GM23338 (cell line): ENCODE measurements at regions not wholly inside any gene's neighbourhood (a gene's known extent, or its start where the extent isn't known, plus 50 kb on each side); places are given as distances from the start of the nearest gene placed in this dataset.

Experiments
- ATAC-seq: fragments of 200-7000 bp; cut with Tn5 transposase; 3 replicates; pipeline ENCODE4 v1.9.1; 2020
- DNase-seq: peaks from one replicate; pipeline ENCODE4 v3.0.0-alpha.2; 2015; ENCODE audit warnings: low spot score
- H2AFZ ChIP-seq: fragments of 200-600 bp; sonication (generic); 2 replicates; pipeline ENCODE4 v1.8.0; 2016; ENCODE audit warnings: antibody characterized with exemption, mild to moderate bottlenecking, moderate library complexity
- H3F3A ChIP-seq: fragments of 200-600 bp; sonication (generic); replicated peaks from 2 replicates; pipeline ENCODE4 v1.8.0; 2017; ENCODE audit warnings: antibody characterized with exemption, mixed run types, low read depth
- H3K27ac ChIP-seq: fragments of 200-600 bp; sonication (generic); 2 replicates; pipeline ENCODE4 v1.6.1; 2016; ENCODE audit warnings: low read depth
- H3K27me3 ChIP-seq: fragments of 200-600 bp; sonication (generic); 2 replicates; pipeline ENCODE4 v1.8.0; 2016; ENCODE audit warnings: mild to moderate bottlenecking, mixed run types, moderate library complexity; ENCODE audit not compliant: insufficient read depth
- H3K36me3 ChIP-seq: fragments of 200-600 bp; sonication (generic); 2 replicates; pipeline ENCODE4 v1.8.0; 2016; ENCODE audit warnings: mild to moderate bottlenecking; ENCODE audit not compliant: insufficient read depth
- H3K4me1 ChIP-seq: fragments of 200-600 bp; sonication (generic); 2 replicates; pipeline ENCODE4 v1.8.0; 2016; ENCODE audit warnings: mild to moderate bottlenecking, moderate library complexity; ENCODE audit not compliant: insufficient read depth
- H3K4me2 ChIP-seq: fragments of 200-600 bp; sonication (generic); 2 replicates; pipeline ENCODE4 v1.7.1; 2017; ENCODE audit warnings: mixed run types
- H3K4me3 ChIP-seq: fragments of 200-600 bp; sonication (generic); 2 replicates; pipeline ENCODE4 v1.6.1; 2016; ENCODE audit warnings: mixed run types
- H3K79me2 ChIP-seq: fragments of 200-600 bp; sonication (generic); replicated peaks from 2 replicates; pipeline ENCODE4 v1.8.0; 2017; ENCODE audit warnings: mild to moderate bottlenecking; ENCODE audit not compliant: insufficient read depth
- H3K9me2 ChIP-seq: fragments of 200-600 bp; sonication (generic); 2 replicates; pipeline ENCODE4 v1.8.0; 2017; ENCODE audit not compliant: insufficient read depth
- H4K20me1 ChIP-seq: fragments of 200-600 bp; sonication (generic); replicated peaks from 2 replicates; pipeline ENCODE4 v1.8.0; 2017; ENCODE audit warnings: mild to moderate bottlenecking; ENCODE audit not compliant: insufficient read depth
- H3K27ac Mint-ChIP-seq: 2 replicates; pipeline ENCODE4 v1.8.0; 2020; ENCODE audit warnings: inconsistent platforms, mild to moderate bottlenecking, moderate library complexity, mixed read lengths
- H3K27me3 Mint-ChIP-seq: 3 replicates; pipeline ENCODE4 v1.8.0; 2022; ENCODE audit warnings: low read depth, mild to moderate bottlenecking, moderate library complexity, mixed read lengths, inconsistent platforms; ENCODE audit not compliant: insufficient read depth, poor library complexity
- H3K36me3 Mint-ChIP-seq: 3 replicates; pipeline ENCODE4 v1.8.0; 2021; ENCODE audit warnings: low read depth, mild to moderate bottlenecking, inconsistent platforms, moderate library complexity, mixed read lengths
- H3K4me1 Mint-ChIP-seq: 3 replicates; pipeline ENCODE4 v1.8.0; 2020; ENCODE audit warnings: mild to moderate bottlenecking, inconsistent platforms, mixed read lengths
- H3K4me3 Mint-ChIP-seq: 3 replicates; pipeline ENCODE4 v1.8.0; 2021; ENCODE audit warnings: moderate library complexity, mild to moderate bottlenecking, inconsistent platforms, mixed read lengths
- H3K9me3 Mint-ChIP-seq: 3 replicates; pipeline ENCODE4 v1.8.0; 2020; ENCODE audit warnings: moderate library complexity, mild to moderate bottlenecking, inconsistent platforms, mixed read lengths
- CREB1 ChIP-seq: fragments of 250-450 bp; sonication (Bioruptor Pico); IDR thresholded peaks from 2 replicates; pipeline ENCODE4 v1.5.0; 2020; ENCODE audit warnings: low read depth, mild to moderate bottlenecking, moderate library complexity
- EZH2 ChIP-seq: fragments of 200-600 bp; sonication (generic); IDR thresholded peaks from one replicate; pipeline ENCODE4 v1.8.0; 2017; ENCODE audit warnings: antibody characterized with exemption, mild to moderate bottlenecking, low read depth; ENCODE audit not compliant: unreplicated experiment
- EZH2phosphoT487 ChIP-seq: fragments of 200-600 bp; sonication (generic); IDR thresholded peaks from one replicate; pipeline ENCODE4 v1.8.1; 2018; ENCODE audit warnings: antibody characterized with exemption; ENCODE audit not compliant: unreplicated experiment
- JUNB ChIP-seq: IDR thresholded peaks from one replicate; pipeline ENCODE4 v1.6.1; 2016; ENCODE audit warnings: antibody characterized with exemption; ENCODE audit not compliant: unreplicated experiment
- NANOG ChIP-seq: IDR thresholded peaks from 2 replicates; pipeline ENCODE4 v1.6.1; 2016; ENCODE audit warnings: antibody characterized with exemption, borderline replicate concordance
- POLR2AphosphoS5 ChIP-seq: IDR thresholded peaks from 2 replicates; pipeline ENCODE4 v1.6.1; 2016; ENCODE audit warnings: antibody characterized with exemption, low read depth
- STAT1 ChIP-seq: IDR thresholded peaks from one replicate; pipeline ENCODE4 v1.6.1; 2016; ENCODE audit warnings: antibody characterized with exemption; ENCODE audit not compliant: unreplicated experiment
- ZNF114 ChIP-seq: fragments of 250-450 bp; sonication (Bioruptor Pico); IDR thresholded peaks from 2 replicates; pipeline ENCODE4 v1.5.0; 2020; ENCODE audit warnings: mild to moderate bottlenecking, moderate library complexity
- ZNF331 ChIP-seq: fragments of 250-450 bp; sonication (Bioruptor Pico); IDR thresholded peaks from 2 replicates; pipeline ENCODE4 v1.5.0; 2020; ENCODE audit warnings: low read depth, mild to moderate bottlenecking, moderate library complexity
- TF ChIP-seq, protein P1 (sequence below): IDR thresholded peaks from one replicate; pipeline ENCODE4 v1.6.1; 2018; ENCODE audit warnings: antibody characterized with exemption; ENCODE audit not compliant: unreplicated experiment
- TF ChIP-seq, protein P2 (sequence below): fragments of 250-450 bp; sonication (Bioruptor Pico); IDR thresholded peaks from 2 replicates; pipeline ENCODE4 v1.5.0; 2020; ENCODE audit warnings: mild to moderate bottlenecking, moderate library complexity
- TF ChIP-seq, protein P3 (sequence below), 2 experiments: fragments of 200-600 bp in 1 of 2; sonication (generic) in 1 of 2; conservative IDR thresholded peaks; 2 replicates each; pipeline versions ENCODE4 v1.5.1 to v1.6.1; 2016 to 2017; ENCODE audit warnings: antibody characterized with exemption in 2 of 2, low read depth in 2 of 2, mild to moderate bottlenecking in 2 of 2, moderate library complexity in 1 of 2
- TF ChIP-seq, protein P4 (sequence below): IDR thresholded peaks from 2 replicates; pipeline ENCODE4 v1.6.1; 2016; ENCODE audit warnings: antibody characterized with exemption

- ATAC-seq, result no peak
- Mint-ChIP-seq H3K27ac (no peak overlapping the region), H3K4me3 (no peak overlapping the region), H3K27me3 (no peaks in the 10 kb centered on the region), H3K9me3 (peaks cover 18% of the 10 kb centered on the region), H3K36me3 (no peaks in the 10 kb centered on the region), H3K4me1 (peaks cover 15% of the 10 kb centered on the region; the same call in 2 of the 3 replicates)
- H3K4me3 ChIP-seq, result no peak overlapping the region
- H3K9me2 ChIP-seq, result no peaks in the 10 kb centered on the region
- no peaks in the 10 kb centered on the region for H3K36me3 ChIP-seq
- TF ChIP-seq ZNF331 (CRISPR knock-in tag) (no peak), JUNB (no peak), EZH2 (no peak), NANOG (no peak), STAT1 (no peak), ZNF114 (CRISPR knock-in tag) (no peak), CREB1 (CRISPR knock-in tag) (no peak), EZH2phosphoT487 (no peak), POLR2AphosphoS5 (no peak)
- TF ChIP-seq, protein P1, sequence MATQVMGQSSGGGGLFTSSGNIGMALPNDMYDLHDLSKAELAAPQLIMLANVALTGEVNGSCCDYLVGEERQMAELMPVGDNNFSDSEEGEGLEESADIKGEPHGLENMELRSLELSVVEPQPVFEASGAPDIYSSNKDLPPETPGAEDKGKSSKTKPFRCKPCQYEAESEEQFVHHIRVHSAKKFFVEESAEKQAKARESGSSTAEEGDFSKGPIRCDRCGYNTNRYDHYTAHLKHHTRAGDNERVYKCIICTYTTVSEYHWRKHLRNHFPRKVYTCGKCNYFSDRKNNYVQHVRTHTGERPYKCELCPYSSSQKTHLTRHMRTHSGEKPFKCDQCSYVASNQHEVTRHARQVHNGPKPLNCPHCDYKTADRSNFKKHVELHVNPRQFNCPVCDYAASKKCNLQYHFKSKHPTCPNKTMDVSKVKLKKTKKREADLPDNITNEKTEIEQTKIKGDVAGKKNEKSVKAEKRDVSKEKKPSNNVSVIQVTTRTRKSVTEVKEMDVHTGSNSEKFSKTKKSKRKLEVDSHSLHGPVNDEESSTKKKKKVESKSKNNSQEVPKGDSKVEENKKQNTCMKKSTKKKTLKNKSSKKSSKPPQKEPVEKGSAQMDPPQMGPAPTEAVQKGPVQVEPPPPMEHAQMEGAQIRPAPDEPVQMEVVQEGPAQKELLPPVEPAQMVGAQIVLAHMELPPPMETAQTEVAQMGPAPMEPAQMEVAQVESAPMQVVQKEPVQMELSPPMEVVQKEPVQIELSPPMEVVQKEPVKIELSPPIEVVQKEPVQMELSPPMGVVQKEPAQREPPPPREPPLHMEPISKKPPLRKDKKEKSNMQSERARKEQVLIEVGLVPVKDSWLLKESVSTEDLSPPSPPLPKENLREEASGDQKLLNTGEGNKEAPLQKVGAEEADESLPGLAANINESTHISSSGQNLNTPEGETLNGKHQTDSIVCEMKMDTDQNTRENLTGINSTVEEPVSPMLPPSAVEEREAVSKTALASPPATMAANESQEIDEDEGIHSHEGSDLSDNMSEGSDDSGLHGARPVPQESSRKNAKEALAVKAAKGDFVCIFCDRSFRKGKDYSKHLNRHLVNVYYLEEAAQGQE, result no peak
- TF ChIP-seq, protein P2, sequence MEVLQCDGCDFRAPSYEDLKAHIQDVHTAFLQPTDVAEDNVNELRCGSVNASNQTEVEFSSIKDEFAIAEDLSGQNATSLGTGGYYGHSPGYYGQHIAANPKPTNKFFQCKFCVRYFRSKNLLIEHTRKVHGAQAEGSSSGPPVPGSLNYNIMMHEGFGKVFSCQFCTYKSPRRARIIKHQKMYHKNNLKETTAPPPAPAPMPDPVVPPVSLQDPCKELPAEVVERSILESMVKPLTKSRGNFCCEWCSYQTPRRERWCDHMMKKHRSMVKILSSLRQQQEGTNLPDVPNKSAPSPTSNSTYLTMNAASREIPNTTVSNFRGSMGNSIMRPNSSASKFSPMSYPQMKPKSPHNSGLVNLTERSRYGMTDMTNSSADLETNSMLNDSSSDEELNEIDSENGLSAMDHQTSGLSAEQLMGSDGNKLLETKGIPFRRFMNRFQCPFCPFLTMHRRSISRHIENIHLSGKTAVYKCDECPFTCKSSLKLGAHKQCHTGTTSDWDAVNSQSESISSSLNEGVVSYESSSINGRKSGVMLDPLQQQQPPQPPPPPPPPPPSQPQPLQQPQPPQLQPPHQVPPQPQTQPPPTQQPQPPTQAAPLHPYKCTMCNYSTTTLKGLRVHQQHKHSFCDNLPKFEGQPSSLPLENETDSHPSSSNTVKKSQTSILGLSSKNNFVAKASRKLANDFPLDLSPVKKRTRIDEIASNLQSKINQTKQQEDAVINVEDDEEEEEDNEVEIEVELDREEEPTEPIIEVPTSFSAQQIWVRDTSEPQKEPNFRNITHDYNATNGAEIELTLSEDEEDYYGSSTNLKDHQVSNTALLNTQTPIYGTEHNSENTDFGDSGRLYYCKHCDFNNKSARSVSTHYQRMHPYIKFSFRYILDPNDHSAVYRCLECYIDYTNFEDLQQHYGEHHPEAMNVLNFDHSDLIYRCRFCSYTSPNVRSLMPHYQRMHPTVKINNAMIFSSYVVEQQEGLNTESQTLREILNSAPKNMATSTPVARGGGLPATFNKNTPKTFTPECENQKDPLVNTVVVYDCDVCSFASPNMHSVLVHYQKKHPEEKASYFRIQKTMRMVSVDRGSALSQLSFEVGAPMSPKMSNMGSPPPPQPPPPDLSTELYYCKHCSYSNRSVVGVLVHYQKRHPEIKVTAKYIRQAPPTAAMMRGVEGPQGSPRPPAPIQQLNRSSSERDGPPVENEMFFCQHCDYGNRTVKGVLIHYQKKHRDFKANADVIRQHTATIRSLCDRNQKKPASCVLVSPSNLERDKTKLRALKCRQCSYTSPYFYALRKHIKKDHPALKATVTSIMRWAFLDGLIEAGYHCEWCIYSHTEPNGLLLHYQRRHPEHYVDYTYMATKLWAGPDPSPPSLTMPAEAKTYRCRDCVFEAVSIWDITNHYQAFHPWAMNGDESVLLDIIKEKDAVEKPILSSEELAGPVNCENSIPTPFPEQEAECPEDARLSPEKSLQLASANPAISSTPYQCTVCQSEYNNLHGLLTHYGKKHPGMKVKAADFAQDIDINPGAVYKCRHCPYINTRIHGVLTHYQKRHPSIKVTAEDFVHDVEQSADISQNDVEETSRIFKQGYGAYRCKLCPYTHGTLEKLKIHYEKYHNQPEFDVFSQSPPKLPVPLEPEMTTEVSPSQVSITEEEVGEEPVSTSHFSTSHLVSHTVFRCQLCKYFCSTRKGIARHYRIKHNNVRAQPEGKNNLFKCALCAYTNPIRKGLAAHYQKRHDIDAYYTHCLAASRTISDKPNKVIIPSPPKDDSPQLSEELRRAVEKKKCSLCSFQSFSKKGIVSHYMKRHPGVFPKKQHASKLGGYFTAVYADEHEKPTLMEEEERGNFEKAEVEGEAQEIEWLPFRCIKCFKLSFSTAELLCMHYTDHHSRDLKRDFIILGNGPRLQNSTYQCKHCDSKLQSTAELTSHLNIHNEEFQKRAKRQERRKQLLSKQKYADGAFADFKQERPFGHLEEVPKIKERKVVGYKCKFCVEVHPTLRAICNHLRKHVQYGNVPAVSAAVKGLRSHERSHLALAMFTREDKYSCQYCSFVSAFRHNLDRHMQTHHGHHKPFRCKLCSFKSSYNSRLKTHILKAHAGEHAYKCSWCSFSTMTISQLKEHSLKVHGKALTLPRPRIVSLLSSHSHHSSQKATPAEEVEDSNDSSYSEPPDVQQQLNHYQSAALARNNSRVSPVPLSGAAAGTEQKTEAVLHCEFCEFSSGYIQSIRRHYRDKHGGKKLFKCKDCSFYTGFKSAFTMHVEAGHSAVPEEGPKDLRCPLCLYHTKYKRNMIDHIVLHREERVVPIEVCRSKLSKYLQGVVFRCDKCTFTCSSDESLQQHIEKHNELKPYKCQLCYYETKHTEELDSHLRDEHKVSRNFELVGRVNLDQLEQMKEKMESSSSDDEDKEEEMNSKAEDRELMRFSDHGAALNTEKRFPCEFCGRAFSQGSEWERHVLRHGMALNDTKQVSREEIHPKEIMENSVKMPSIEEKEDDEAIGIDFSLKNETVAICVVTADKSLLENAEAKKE (CRISPR knock-in tag), result no peak
- TF ChIP-seq, protein P3, sequence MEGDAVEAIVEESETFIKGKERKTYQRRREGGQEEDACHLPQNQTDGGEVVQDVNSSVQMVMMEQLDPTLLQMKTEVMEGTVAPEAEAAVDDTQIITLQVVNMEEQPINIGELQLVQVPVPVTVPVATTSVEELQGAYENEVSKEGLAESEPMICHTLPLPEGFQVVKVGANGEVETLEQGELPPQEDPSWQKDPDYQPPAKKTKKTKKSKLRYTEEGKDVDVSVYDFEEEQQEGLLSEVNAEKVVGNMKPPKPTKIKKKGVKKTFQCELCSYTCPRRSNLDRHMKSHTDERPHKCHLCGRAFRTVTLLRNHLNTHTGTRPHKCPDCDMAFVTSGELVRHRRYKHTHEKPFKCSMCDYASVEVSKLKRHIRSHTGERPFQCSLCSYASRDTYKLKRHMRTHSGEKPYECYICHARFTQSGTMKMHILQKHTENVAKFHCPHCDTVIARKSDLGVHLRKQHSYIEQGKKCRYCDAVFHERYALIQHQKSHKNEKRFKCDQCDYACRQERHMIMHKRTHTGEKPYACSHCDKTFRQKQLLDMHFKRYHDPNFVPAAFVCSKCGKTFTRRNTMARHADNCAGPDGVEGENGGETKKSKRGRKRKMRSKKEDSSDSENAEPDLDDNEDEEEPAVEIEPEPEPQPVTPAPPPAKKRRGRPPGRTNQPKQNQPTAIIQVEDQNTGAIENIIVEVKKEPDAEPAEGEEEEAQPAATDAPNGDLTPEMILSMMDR (conservative IDR thresholded peaks at IDR 0.05; ENCODE audit: low read depth in 2 of 2), result no peak
- TF ChIP-seq, protein P4, sequence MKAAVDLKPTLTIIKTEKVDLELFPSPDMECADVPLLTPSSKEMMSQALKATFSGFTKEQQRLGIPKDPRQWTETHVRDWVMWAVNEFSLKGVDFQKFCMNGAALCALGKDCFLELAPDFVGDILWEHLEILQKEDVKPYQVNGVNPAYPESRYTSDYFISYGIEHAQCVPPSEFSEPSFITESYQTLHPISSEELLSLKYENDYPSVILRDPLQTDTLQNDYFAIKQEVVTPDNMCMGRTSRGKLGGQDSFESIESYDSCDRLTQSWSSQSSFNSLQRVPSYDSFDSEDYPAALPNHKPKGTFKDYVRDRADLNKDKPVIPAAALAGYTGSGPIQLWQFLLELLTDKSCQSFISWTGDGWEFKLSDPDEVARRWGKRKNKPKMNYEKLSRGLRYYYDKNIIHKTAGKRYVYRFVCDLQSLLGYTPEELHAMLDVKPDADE, result no peak
- H3K27me3 ChIP-seq, result no peaks in the 10 kb centered on the region
- no peak overlapping the region for H3K4me2 ChIP-seq
- no peak overlapping the region for H3K27ac ChIP-seq
- no peak overlapping the region for H2AFZ ChIP-seq
- no peak for DNase-seq
- H4K20me1 ChIP-seq, result no peaks in the 10 kb centered on the region
- no peaks in the 10 kb centered on the region for H3K79me2 ChIP-seq
- H3K4me1 ChIP-seq, result peaks cover 6% of the 10 kb centered on the region
- no peaks in the 10 kb centered on the region for H3F3A ChIP-seq
Observed at GRCh38 chr6:165117121-165117520, 192.3 kb downstream of the C6orf118 start.
